ENCODE measurements at regions not wholly inside any gene's neighbourhood (a gene's known extent, or its start where the extent isn't known, plus 50 kb on each side); places are given as distances from the start of the nearest gene placed in this dataset.

DNA sequence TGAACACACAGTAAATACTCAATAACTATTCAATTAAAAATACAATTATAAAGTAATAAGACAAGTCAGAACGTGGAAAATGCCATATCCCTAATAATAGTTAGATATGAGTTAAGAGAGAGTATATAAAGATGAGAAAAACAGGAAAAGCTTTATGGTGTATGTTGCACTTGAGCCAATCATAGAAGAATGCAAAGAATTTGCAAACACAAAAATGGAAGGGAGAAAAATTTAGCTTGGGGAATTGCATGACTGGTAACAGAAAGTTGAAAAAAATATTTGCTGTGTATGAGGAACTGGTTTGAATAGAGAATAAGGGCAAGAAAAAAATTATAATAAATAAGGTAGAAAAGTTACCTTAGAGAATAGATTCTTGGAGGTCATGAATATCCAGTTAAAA lies 739.6 kb upstream of the CXADR start:
- H3K4me1 ChIP-seq (ENCODE audit: control insufficient read depth in 2 of 2, insufficient read depth in 2 of 2, low read length in 2 of 2), result no peaks in the 10 kb centered on the region
- no peaks in the 10 kb centered on the region for H3K36me3 ChIP-seq (ENCODE audit: control insufficient read depth in 2 of 2, insufficient read depth in 2 of 2, low read length in 1 of 2)
- whole genome bisulfite sequencing, result 78% methylated on average over 1 of the region's 1 CpG
- no peak for DNase-seq (ENCODE audit: low read depth in 6 of 9, low spot score in 9 of 9)
- no peaks in the 10 kb centered on the region for H3K9me3 ChIP-seq (ENCODE audit: control insufficient read depth in 2 of 2, insufficient read depth in 1 of 2, low read length in 1 of 2)
- no peak overlapping the region for H3K4me3 ChIP-seq (ENCODE audit: low read length in 2 of 2)
- H3K27me3 ChIP-seq (ENCODE audit: control insufficient read depth in 2 of 2, insufficient read depth in 1 of 2, low read length in 1 of 2), result no peaks in the 10 kb centered on the region
- no peak overlapping the region for H3K27ac ChIP-seq (ENCODE audit: low read depth in 1 of 2, low read length in 1 of 2)

DNA sequence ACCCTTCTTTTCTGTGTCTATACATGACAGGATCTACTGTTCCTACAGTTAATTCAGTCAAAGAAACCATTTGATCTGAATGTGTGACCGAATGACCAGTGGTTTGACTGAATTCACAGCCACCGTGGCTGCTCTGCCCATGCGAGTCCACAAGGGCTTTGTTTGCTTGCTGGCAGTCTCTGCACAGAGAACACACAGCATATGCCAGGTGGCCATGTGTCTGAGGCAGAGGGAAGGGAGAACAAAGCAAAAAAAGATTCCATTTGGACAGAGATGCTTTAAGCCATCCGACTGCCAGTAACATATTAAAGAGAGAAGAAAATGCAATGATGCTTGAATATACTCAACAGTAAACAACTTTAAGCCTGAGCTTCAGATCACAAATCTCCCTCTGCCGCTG lies 737.8 kb upstream of the CXADR start:
- H3K27me3 ChIP-seq (ENCODE audit: control insufficient read depth in 2 of 2, insufficient read depth in 1 of 2, low read length in 1 of 2), result no peaks in the 10 kb centered on the region
- H3K27ac ChIP-seq (ENCODE audit: low read depth in 1 of 2, low read length in 1 of 2), result no peak overlapping the region
- H3K4me1 ChIP-seq (ENCODE audit: control insufficient read depth in 2 of 2, insufficient read depth in 2 of 2, low read length in 2 of 2), result no peaks in the 10 kb centered on the region
- H3K9me3 ChIP-seq (ENCODE audit: control insufficient read depth in 2 of 2, insufficient read depth in 1 of 2, low read length in 1 of 2), result no peaks in the 10 kb centered on the region
- 83% methylated on average over 5 of the region's 5 CpGs for WGBS
- no peaks in the 10 kb centered on the region for H3K36me3 ChIP-seq (ENCODE audit: control insufficient read depth in 2 of 2, insufficient read depth in 2 of 2, low read length in 1 of 2)
- no peak for DNase-seq (ENCODE audit: low read depth in 6 of 9, low spot score in 9 of 9)
- no peak overlapping the region for H3K4me3 ChIP-seq (ENCODE audit: low read length in 2 of 2)

DNA sequence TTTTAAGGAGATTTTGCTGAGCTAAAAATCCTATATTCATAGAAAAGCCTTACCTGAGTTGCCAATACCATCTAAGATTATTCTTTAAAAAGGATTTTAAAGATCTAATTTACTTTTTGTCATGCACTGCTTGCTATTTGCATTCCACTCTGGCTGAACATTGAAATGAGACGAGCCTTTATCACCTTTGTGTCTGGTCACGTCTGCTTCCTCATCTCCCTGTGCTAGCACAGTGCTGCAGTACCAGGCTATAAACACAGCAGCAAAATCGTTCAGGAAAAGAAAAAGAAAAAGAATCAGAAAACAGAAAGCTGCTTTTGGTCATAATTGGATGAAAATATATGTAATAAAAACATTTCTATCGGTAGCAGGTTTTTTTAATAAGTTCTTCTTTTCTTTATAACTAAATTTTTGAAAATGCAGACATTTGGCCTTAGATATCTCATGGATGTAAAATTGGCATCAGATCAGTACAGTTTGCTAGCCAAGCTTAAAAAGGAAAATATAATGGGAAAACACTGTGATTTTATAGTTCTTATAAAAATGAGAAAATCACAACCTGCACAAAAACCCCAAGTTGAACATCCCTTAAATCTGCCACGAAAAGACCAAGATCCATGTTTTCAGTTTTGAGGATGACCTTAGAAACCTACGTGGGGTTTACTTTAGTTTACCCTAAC lies 735.7 kb upstream of the CXADR start:
- H3K27me3 ChIP-seq (ENCODE audit: control insufficient read depth in 2 of 2, insufficient read depth in 1 of 2, low read length in 1 of 2), result no peaks in the 10 kb centered on the region
- no peaks in the 10 kb centered on the region for H3K36me3 ChIP-seq (ENCODE audit: control insufficient read depth in 2 of 2, insufficient read depth in 2 of 2, low read length in 1 of 2)
- no peak for DNase-seq (ENCODE audit: low read depth in 6 of 9, low spot score in 9 of 9)
- H3K4me3 ChIP-seq (ENCODE audit: low read length in 2 of 2), result no peak overlapping the region
- H3K27ac ChIP-seq (ENCODE audit: low read depth in 1 of 2, low read length in 1 of 2), result no peak overlapping the region
- no peaks in the 10 kb centered on the region for H3K4me1 ChIP-seq (ENCODE audit: control insufficient read depth in 2 of 2, insufficient read depth in 2 of 2, low read length in 2 of 2)
- no peaks in the 10 kb centered on the region for H3K9me3 ChIP-seq (ENCODE audit: control insufficient read depth in 2 of 2, insufficient read depth in 1 of 2, low read length in 1 of 2)
- WGBS, result 79% methylated on average over 6 of the region's 6 CpGs

DNA sequence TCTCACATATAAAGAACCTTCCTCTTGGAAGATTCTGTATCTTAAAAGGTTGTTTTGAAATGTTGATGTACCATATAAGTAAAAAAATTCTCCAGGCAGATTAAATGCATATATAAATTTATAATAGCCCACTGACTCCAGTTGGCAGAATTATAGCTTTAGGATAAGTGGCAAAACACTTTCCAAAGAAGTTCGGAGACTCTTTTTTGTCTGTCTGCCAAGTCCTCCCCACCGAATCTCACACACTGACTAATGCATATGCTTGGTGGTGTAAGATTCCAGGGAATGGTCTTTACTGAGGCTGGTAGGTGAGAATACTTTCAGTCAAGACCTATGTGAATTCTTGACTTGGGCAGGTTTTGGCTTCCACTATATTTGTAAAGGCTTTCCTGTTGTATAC lies 724.3 kb upstream of the CXADR start:
- no peaks in the 10 kb centered on the region for H3K9me3 ChIP-seq (ENCODE audit: control insufficient read depth in 2 of 2, insufficient read depth in 1 of 2, low read length in 1 of 2)
- no peaks in the 10 kb centered on the region for H3K4me1 ChIP-seq (ENCODE audit: control insufficient read depth in 2 of 2, insufficient read depth in 2 of 2, low read length in 2 of 2)
- H3K27me3 ChIP-seq (ENCODE audit: control insufficient read depth in 2 of 2, insufficient read depth in 1 of 2, low read length in 1 of 2), result no peaks in the 10 kb centered on the region
- DNase-seq (ENCODE audit: low read depth in 6 of 9, low spot score in 9 of 9), result no peak
- H3K36me3 ChIP-seq (ENCODE audit: control insufficient read depth in 2 of 2, insufficient read depth in 2 of 2, low read length in 1 of 2), result no peaks in the 10 kb centered on the region
- H3K27ac ChIP-seq (ENCODE audit: low read depth in 1 of 2, low read length in 1 of 2), result no peak overlapping the region
- H3K4me3 ChIP-seq (ENCODE audit: low read length in 2 of 2), result no peak overlapping the region
- 44% methylated on average over 2 of the region's 2 CpGs for WGBS

DNA sequence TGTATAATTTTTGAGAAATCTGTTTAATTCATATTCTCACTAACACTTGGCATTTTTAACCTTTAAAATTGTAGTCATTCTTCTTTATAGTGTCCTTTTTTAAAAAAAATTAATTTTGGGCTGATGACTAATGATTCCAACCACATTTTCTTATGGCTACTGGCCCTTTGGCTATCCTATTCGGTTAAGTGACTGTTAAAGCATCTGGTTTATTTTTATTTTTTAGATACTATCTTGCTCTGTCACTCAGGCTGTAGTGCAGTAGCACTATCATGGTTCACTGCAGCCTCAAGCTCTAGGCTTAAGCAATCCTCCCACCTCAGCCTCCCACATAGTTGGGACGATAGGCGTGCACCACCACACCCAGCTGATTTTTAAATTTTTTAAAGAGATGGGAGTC lies 723.2 kb upstream of the CXADR start:
- H3K4me3 ChIP-seq (ENCODE audit: low read length in 2 of 2), result no peak overlapping the region
- no peaks in the 10 kb centered on the region for H3K4me1 ChIP-seq (ENCODE audit: control insufficient read depth in 2 of 2, insufficient read depth in 2 of 2, low read length in 2 of 2)
- no peaks in the 10 kb centered on the region for H3K27me3 ChIP-seq (ENCODE audit: control insufficient read depth in 2 of 2, insufficient read depth in 1 of 2, low read length in 1 of 2)
- WGBS, result 93% methylated on average over 3 of the region's 3 CpGs
- H3K36me3 ChIP-seq (ENCODE audit: control insufficient read depth in 2 of 2, insufficient read depth in 2 of 2, low read length in 1 of 2), result no peaks in the 10 kb centered on the region
- H3K9me3 ChIP-seq (ENCODE audit: control insufficient read depth in 2 of 2, insufficient read depth in 1 of 2, low read length in 1 of 2), result no peaks in the 10 kb centered on the region
- DNase-seq (ENCODE audit: low read depth in 6 of 9, low spot score in 9 of 9), result no peak
- H3K27ac ChIP-seq (ENCODE audit: low read depth in 1 of 2, low read length in 1 of 2), result no peak overlapping the region

DNA sequence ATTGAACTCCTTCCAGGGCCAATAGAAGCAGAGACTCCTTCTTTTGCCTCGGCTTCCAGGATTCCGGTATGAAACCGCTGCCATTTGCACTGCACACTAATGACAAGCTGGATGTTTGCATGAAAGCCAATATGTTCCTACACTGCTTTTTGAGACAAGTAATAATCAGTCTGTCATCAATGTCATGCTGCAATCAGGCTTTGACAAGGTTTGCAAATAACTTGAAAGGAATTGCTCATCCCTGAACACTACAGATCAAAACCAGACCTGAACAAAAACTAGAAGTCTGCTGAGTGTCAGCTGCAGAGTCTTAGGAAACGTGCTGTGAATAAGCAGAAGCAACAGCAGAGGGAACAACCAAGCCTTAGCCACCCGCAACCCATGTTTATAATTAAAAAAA lies 720.7 kb upstream of the CXADR start:
- Histone ChIP-seq H3K27me3 (ENCODE audit: control insufficient read depth in 2 of 2, insufficient read depth in 1 of 2, low read length in 1 of 2) (no peaks in the 10 kb centered on the region), H3K4me3 (ENCODE audit: low read length in 2 of 2) (no peak overlapping the region), H3K9me3 (ENCODE audit: control insufficient read depth in 2 of 2, insufficient read depth in 1 of 2, low read length in 1 of 2) (no peaks in the 10 kb centered on the region), H3K27ac (ENCODE audit: low read depth in 1 of 2, low read length in 1 of 2) (no peak overlapping the region), H3K36me3 (ENCODE audit: control insufficient read depth in 2 of 2, insufficient read depth in 2 of 2, low read length in 1 of 2) (no peaks in the 10 kb centered on the region), H3K4me1 (ENCODE audit: control insufficient read depth in 2 of 2, insufficient read depth in 2 of 2, low read length in 2 of 2) (no peaks in the 10 kb centered on the region)
- 91% methylated on average over 5 of the region's 5 CpGs for WGBS
- DNase-seq (ENCODE audit: low read depth in 6 of 9, low spot score in 9 of 9), result no peak

DNA sequence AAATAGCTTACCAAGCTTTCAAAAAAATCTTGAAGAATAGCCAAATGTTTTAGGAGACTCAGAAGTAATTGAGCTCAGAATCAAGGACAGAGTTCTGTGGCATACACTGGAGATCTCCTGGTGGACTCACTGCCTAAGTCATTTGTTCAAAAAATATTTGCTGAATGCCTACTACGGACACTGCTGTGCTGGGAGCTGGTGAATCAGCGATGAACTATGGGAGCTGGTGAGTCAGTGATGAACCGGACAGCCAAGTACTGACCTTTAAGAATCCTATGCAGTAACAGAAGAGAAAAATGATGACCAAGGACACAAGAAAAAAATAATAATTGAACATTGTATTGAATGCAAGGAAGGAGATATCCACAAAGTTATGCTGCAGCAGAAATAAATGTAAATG lies 717.9 kb upstream of the CXADR start:
- WGBS, result 94% methylated on average over 3 of the region's 3 CpGs

DNA sequence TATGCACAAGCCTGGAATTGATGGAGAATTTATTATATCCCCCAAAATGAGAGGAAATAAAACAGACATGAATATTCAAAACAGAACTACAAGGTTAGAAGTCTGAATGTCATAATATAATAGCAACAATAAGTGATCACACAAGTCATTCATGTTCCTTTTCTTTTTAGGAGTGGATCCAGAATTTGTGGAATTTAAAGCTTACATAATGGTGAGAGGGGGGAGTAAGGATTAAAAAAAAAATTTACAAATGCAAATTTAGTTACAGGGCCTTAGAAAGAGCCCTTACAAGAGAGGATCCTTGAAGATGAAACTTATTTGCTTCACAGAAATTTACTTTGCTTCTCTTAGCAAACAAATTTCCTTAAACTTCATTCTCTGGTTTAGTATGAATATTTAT lies 716.1 kb upstream of the CXADR start:
- no peak overlapping the region for H3K4me3 ChIP-seq (ENCODE audit: low read length in 2 of 2)
- H3K4me1 ChIP-seq (ENCODE audit: control insufficient read depth in 2 of 2, insufficient read depth in 2 of 2, low read length in 2 of 2), result no peaks in the 10 kb centered on the region
- H3K27me3 ChIP-seq (ENCODE audit: control insufficient read depth in 2 of 2, insufficient read depth in 1 of 2, low read length in 1 of 2), result no peaks in the 10 kb centered on the region
- H3K36me3 ChIP-seq (ENCODE audit: control insufficient read depth in 2 of 2, insufficient read depth in 2 of 2, low read length in 1 of 2), result no peaks in the 10 kb centered on the region
- no peaks in the 10 kb centered on the region for H3K9me3 ChIP-seq (ENCODE audit: control insufficient read depth in 2 of 2, insufficient read depth in 1 of 2, low read length in 1 of 2)
- H3K27ac ChIP-seq (ENCODE audit: low read depth in 1 of 2, low read length in 1 of 2), result no peak overlapping the region
- DNase-seq (ENCODE audit: low read depth in 6 of 9, low spot score in 9 of 9), result no peak

More for the DNA sequence above, 717.9 kb upstream of the CXADR start:
- H3K36me3 ChIP-seq (ENCODE audit: control insufficient read depth in 2 of 2, insufficient read depth in 2 of 2, low read length in 1 of 2), result no peaks in the 10 kb centered on the region
- no peak for DNase-seq (ENCODE audit: low read depth in 6 of 9, low spot score in 9 of 9)
- no peak overlapping the region for H3K27ac ChIP-seq (ENCODE audit: low read depth in 1 of 2, low read length in 1 of 2)
- H3K4me3 ChIP-seq (ENCODE audit: low read length in 2 of 2), result no peak overlapping the region
- no peaks in the 10 kb centered on the region for H3K27me3 ChIP-seq (ENCODE audit: control insufficient read depth in 2 of 2, insufficient read depth in 1 of 2, low read length in 1 of 2)
- H3K4me1 ChIP-seq (ENCODE audit: control insufficient read depth in 2 of 2, insufficient read depth in 2 of 2, low read length in 2 of 2), result no peaks in the 10 kb centered on the region
- no peaks in the 10 kb centered on the region for H3K9me3 ChIP-seq (ENCODE audit: control insufficient read depth in 2 of 2, insufficient read depth in 1 of 2, low read length in 1 of 2)

DNA sequence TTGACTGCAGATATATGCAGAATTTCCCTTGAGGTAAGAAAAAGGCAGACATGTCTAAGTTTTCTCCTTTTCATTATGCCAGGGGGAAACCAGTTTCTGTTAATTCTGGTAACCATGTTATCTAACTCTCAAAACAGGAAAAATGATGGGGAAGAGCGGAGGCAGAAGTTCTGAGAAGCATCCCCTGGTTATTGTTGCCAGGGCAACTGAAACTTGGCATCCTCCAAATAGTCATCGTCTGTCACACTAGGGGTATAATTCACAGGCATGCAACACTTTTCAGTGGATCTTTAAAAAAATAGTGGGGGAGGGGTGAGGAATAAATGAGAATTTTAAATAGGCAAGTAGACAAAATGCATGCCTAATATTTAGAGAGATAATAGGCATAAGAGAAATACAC lies 715.3 kb upstream of the CXADR start:
- Histone ChIP-seq H3K9me3 (ENCODE audit: control insufficient read depth in 2 of 2, insufficient read depth in 1 of 2, low read length in 1 of 2) (no peaks in the 10 kb centered on the region), H3K36me3 (ENCODE audit: control insufficient read depth in 2 of 2, insufficient read depth in 2 of 2, low read length in 1 of 2) (no peaks in the 10 kb centered on the region), H3K4me1 (ENCODE audit: control insufficient read depth in 2 of 2, insufficient read depth in 2 of 2, low read length in 2 of 2) (no peaks in the 10 kb centered on the region), H3K27ac (ENCODE audit: low read depth in 1 of 2, low read length in 1 of 2) (no peak overlapping the region), H3K27me3 (ENCODE audit: control insufficient read depth in 2 of 2, insufficient read depth in 1 of 2, low read length in 1 of 2) (no peaks in the 10 kb centered on the region), H3K4me3 (ENCODE audit: low read length in 2 of 2) (no peak overlapping the region)
- no peak for DNase-seq (ENCODE audit: low read depth in 6 of 9, low spot score in 9 of 9)
- WGBS, result 80% methylated on average over 2 of the region's 2 CpGs

DNA sequence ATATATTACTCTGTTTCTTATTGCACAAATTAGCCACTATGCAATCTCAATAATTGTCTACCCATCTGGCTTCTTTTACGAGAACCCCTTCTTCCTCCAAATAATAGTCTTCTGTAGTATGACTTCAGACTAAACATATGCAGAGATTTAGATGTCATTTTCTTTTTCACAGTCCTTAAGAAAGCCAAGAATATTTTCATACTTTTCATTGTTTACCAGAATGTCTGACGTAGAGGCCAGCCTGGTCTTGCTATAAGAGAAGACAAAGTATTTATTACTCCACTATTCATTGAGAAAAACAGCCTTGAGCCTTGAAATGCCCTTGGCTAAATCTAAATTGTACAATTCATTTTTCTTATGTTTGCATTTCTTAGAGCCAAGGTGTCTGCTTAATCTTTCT lies 714.9 kb upstream of the CXADR start:
- H3K4me1 ChIP-seq (ENCODE audit: control insufficient read depth in 2 of 2, insufficient read depth in 2 of 2, low read length in 2 of 2), result no peaks in the 10 kb centered on the region
- no peak overlapping the region for H3K4me3 ChIP-seq (ENCODE audit: low read length in 2 of 2)
- no peak for DNase-seq (ENCODE audit: low read depth in 6 of 9, low spot score in 9 of 9)
- H3K9me3 ChIP-seq (ENCODE audit: control insufficient read depth in 2 of 2, insufficient read depth in 1 of 2, low read length in 1 of 2), result no peaks in the 10 kb centered on the region
- no peaks in the 10 kb centered on the region for H3K36me3 ChIP-seq (ENCODE audit: control insufficient read depth in 2 of 2, insufficient read depth in 2 of 2, low read length in 1 of 2)
- 90% methylated on average over 2 of the region's 2 CpGs for WGBS
- no peak overlapping the region for H3K27ac ChIP-seq (ENCODE audit: low read depth in 1 of 2, low read length in 1 of 2)
- H3K27me3 ChIP-seq (ENCODE audit: control insufficient read depth in 2 of 2, insufficient read depth in 1 of 2, low read length in 1 of 2), result no peaks in the 10 kb centered on the region
